GM23338 (cell line): ENCODE measurements at regions not wholly inside any gene's neighbourhood (a gene's known extent, or its start where the extent isn't known, plus 50 kb on each side); places are given as distances from the start of the nearest gene placed in this dataset.
A peak's percentile ranks its signal among the peaks of the same experiment; 100 is the strongest.

Experiments
- ATAC-seq: fragments of 200-7000 bp; cut with Tn5 transposase; 3 replicates; pipeline ENCODE4 v1.9.1; 2020
- DNase-seq: peaks from one replicate; pipeline ENCODE4 v3.0.0-alpha.2; 2015; ENCODE audit warnings: low spot score
- H2AFZ ChIP-seq: fragments of 200-600 bp; sonication (generic); 2 replicates; pipeline ENCODE4 v1.8.0; 2016; ENCODE audit warnings: antibody characterized with exemption, mild to moderate bottlenecking, moderate library complexity
- H3F3A ChIP-seq: fragments of 200-600 bp; sonication (generic); replicated peaks from 2 replicates; pipeline ENCODE4 v1.8.0; 2017; ENCODE audit warnings: antibody characterized with exemption, mixed run types, low read depth
- H3K27ac ChIP-seq: fragments of 200-600 bp; sonication (generic); 2 replicates; pipeline ENCODE4 v1.6.1; 2016; ENCODE audit warnings: low read depth
- H3K27me3 ChIP-seq: fragments of 200-600 bp; sonication (generic); 2 replicates; pipeline ENCODE4 v1.8.0; 2016; ENCODE audit warnings: mild to moderate bottlenecking, mixed run types, moderate library complexity; ENCODE audit not compliant: insufficient read depth
- H3K36me3 ChIP-seq: fragments of 200-600 bp; sonication (generic); 2 replicates; pipeline ENCODE4 v1.8.0; 2016; ENCODE audit warnings: mild to moderate bottlenecking; ENCODE audit not compliant: insufficient read depth
- H3K4me1 ChIP-seq: fragments of 200-600 bp; sonication (generic); 2 replicates; pipeline ENCODE4 v1.8.0; 2016; ENCODE audit warnings: mild to moderate bottlenecking, moderate library complexity; ENCODE audit not compliant: insufficient read depth
- H3K4me2 ChIP-seq: fragments of 200-600 bp; sonication (generic); 2 replicates; pipeline ENCODE4 v1.7.1; 2017; ENCODE audit warnings: mixed run types
- H3K4me3 ChIP-seq: fragments of 200-600 bp; sonication (generic); 2 replicates; pipeline ENCODE4 v1.6.1; 2016; ENCODE audit warnings: mixed run types
- H3K79me2 ChIP-seq: fragments of 200-600 bp; sonication (generic); replicated peaks from 2 replicates; pipeline ENCODE4 v1.8.0; 2017; ENCODE audit warnings: mild to moderate bottlenecking; ENCODE audit not compliant: insufficient read depth
- H3K9me2 ChIP-seq: fragments of 200-600 bp; sonication (generic); 2 replicates; pipeline ENCODE4 v1.8.0; 2017; ENCODE audit not compliant: insufficient read depth
- H4K20me1 ChIP-seq: fragments of 200-600 bp; sonication (generic); replicated peaks from 2 replicates; pipeline ENCODE4 v1.8.0; 2017; ENCODE audit warnings: mild to moderate bottlenecking; ENCODE audit not compliant: insufficient read depth
- H3K27ac Mint-ChIP-seq: 2 replicates; pipeline ENCODE4 v1.8.0; 2020; ENCODE audit warnings: inconsistent platforms, mild to moderate bottlenecking, moderate library complexity, mixed read lengths
- H3K27me3 Mint-ChIP-seq: 3 replicates; pipeline ENCODE4 v1.8.0; 2022; ENCODE audit warnings: low read depth, mild to moderate bottlenecking, moderate library complexity, mixed read lengths, inconsistent platforms; ENCODE audit not compliant: insufficient read depth, poor library complexity
- H3K36me3 Mint-ChIP-seq: 3 replicates; pipeline ENCODE4 v1.8.0; 2021; ENCODE audit warnings: low read depth, mild to moderate bottlenecking, inconsistent platforms, moderate library complexity, mixed read lengths
- H3K4me1 Mint-ChIP-seq: 3 replicates; pipeline ENCODE4 v1.8.0; 2020; ENCODE audit warnings: mild to moderate bottlenecking, inconsistent platforms, mixed read lengths
- H3K4me3 Mint-ChIP-seq: 3 replicates; pipeline ENCODE4 v1.8.0; 2021; ENCODE audit warnings: moderate library complexity, mild to moderate bottlenecking, inconsistent platforms, mixed read lengths
- H3K9me3 Mint-ChIP-seq: 3 replicates; pipeline ENCODE4 v1.8.0; 2020; ENCODE audit warnings: moderate library complexity, mild to moderate bottlenecking, inconsistent platforms, mixed read lengths
- CREB1 ChIP-seq: fragments of 250-450 bp; sonication (Bioruptor Pico); IDR thresholded peaks from 2 replicates; pipeline ENCODE4 v1.5.0; 2020; ENCODE audit warnings: low read depth, mild to moderate bottlenecking, moderate library complexity
- CTCF ChIP-seq, 2 experiments: fragments of 200-600 bp in 1 of 2; sonication (generic) in 1 of 2; conservative IDR thresholded peaks; 2 replicates each; pipeline versions ENCODE4 v1.5.1 to v1.6.1; 2016 to 2017; ENCODE audit warnings: antibody characterized with exemption in 2 of 2, low read depth in 2 of 2, mild to moderate bottlenecking in 2 of 2, moderate library complexity in 1 of 2
- ETS1 ChIP-seq: IDR thresholded peaks from 2 replicates; pipeline ENCODE4 v1.6.1; 2016; ENCODE audit warnings: antibody characterized with exemption
- EZH2 ChIP-seq: fragments of 200-600 bp; sonication (generic); IDR thresholded peaks from one replicate; pipeline ENCODE4 v1.8.0; 2017; ENCODE audit warnings: antibody characterized with exemption, mild to moderate bottlenecking, low read depth; ENCODE audit not compliant: unreplicated experiment
- EZH2phosphoT487 ChIP-seq: fragments of 200-600 bp; sonication (generic); IDR thresholded peaks from one replicate; pipeline ENCODE4 v1.8.1; 2018; ENCODE audit warnings: antibody characterized with exemption; ENCODE audit not compliant: unreplicated experiment
- JUNB ChIP-seq: IDR thresholded peaks from one replicate; pipeline ENCODE4 v1.6.1; 2016; ENCODE audit warnings: antibody characterized with exemption; ENCODE audit not compliant: unreplicated experiment
- NANOG ChIP-seq: IDR thresholded peaks from 2 replicates; pipeline ENCODE4 v1.6.1; 2016; ENCODE audit warnings: antibody characterized with exemption, borderline replicate concordance
- POLR2AphosphoS5 ChIP-seq: IDR thresholded peaks from 2 replicates; pipeline ENCODE4 v1.6.1; 2016; ENCODE audit warnings: antibody characterized with exemption, low read depth
- REST ChIP-seq: IDR thresholded peaks from one replicate; pipeline ENCODE4 v1.6.1; 2018; ENCODE audit warnings: antibody characterized with exemption; ENCODE audit not compliant: unreplicated experiment
- STAT1 ChIP-seq: IDR thresholded peaks from one replicate; pipeline ENCODE4 v1.6.1; 2016; ENCODE audit warnings: antibody characterized with exemption; ENCODE audit not compliant: unreplicated experiment
- ZNF114 ChIP-seq: fragments of 250-450 bp; sonication (Bioruptor Pico); IDR thresholded peaks from 2 replicates; pipeline ENCODE4 v1.5.0; 2020; ENCODE audit warnings: mild to moderate bottlenecking, moderate library complexity
- ZNF331 ChIP-seq: fragments of 250-450 bp; sonication (Bioruptor Pico); IDR thresholded peaks from 2 replicates; pipeline ENCODE4 v1.5.0; 2020; ENCODE audit warnings: low read depth, mild to moderate bottlenecking, moderate library complexity
- ZNF462 ChIP-seq: fragments of 250-450 bp; sonication (Bioruptor Pico); IDR thresholded peaks from 2 replicates; pipeline ENCODE4 v1.5.0; 2020; ENCODE audit warnings: mild to moderate bottlenecking, moderate library complexity

GRCh38 chr3:177589911-177590381, 392.7 kb upstream of the TBL1XR1 start:
- H3K9me3 Mint-ChIP-seq = peaks cover 5% of the 10 kb centered on the region
- Histone ChIP-seq H2AFZ (0 out of 2 replicates have a peak overlapping the region, but pooled peaks have one; percentile 57), H3K36me3 (no peaks in the 10 kb centered on the region), H3F3A (no peaks in the 10 kb centered on the region), H3K4me3 (no peak overlapping the region), H4K20me1 (no peaks in the 10 kb centered on the region), H3K79me2 (no peaks in the 10 kb centered on the region), H3K4me1 (peaks cover 12% of the 10 kb centered on the region), H3K9me2 (no peaks in the 10 kb centered on the region), H3K27ac (no peak overlapping the region), H3K27me3 (no peaks in the 10 kb centered on the region), H3K4me2 (peak overlapping the region; percentile 58; the same call in 1 of the 2 replicates)
- no peak for TF ChIP-seq REST
- no peak for TF ChIP-seq EZH2phosphoT487
- no peak for TF ChIP-seq ZNF462 (CRISPR knock-in tag)
- TF ChIP-seq ZNF331 (CRISPR knock-in tag) = no peak
- TF ChIP-seq POLR2AphosphoS5 = no peak
- no peak for TF ChIP-seq ZNF114
- TF ChIP-seq CREB1 (CRISPR knock-in tag) = no peak
- TF ChIP-seq NANOG = no peak
- TF ChIP-seq STAT1 = no peak
- no peak for TF ChIP-seq EZH2
- no peak for TF ChIP-seq CTCF (conservative IDR thresholded peaks at IDR 0.05; ENCODE audit: low read depth in 2 of 2)
- TF ChIP-seq ETS1 = no peak
- no peak for TF ChIP-seq JUNB
- ATAC-seq (peak; percentile 40), DNase-seq (peak; percentile 17)
- H3K27ac Mint-ChIP-seq = peak overlapping the region; percentile 36; the same call in 1 of the 2 replicates
- H3K4me1 Mint-ChIP-seq = peaks cover 18% of the 10 kb centered on the region
- H3K36me3 Mint-ChIP-seq = peaks cover 7% of the 10 kb centered on the region
- peaks cover 2% of the 10 kb centered on the region for H3K27me3 Mint-ChIP-seq
- H3K4me3 Mint-ChIP-seq = no peak overlapping the region
